HG02678 (cell line): ENCODE measurements at regions not wholly inside any gene's neighbourhood (a gene's known extent, or its start where the extent isn't known, plus 50 kb on each side); places are given as distances from the start of the nearest gene placed in this dataset.

Source experiments
- ATAC-seq: cut with Tn5 transposase; IDR thresholded peaks from one replicate; pipeline ENCODE4 v1.9.1; 2021; ENCODE audit warnings: mild to moderate bottlenecking, moderate library complexity; ENCODE audit not compliant: unreplicated experiment

DNA sequence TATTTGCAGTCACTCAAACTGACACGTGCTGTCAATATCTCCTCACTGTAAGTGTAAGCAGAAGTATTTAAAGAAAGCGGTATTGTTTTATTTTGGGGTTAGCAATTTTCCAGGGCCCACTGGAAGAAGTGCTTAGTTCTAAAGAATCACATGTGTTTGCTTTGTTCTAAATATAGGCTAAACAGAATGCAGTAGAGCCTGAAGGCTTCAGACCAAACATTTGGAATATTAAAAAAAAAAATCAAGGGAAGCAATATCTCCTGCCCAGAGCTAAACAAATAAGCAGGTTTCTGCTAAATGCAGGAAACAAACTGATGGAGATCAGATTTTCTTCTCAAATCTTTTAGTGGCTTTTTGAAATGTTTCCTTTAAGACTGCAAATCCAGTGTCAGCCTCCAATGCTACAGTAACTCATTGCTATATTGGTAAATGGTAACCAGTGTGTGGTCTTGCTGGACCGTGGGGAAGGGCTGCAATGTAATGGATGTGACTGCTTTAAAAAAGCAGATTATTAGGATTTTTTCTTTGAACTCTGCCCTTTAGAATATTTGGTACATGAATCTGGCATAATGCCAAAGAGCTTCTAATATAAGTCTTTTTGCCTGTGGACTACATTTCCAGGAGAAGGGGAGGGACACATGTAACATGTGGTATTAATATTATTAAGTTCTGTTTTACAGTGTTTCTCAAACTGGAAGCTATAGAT lies 317.1 kb upstream of the FERMT1 start:
- no peak for ATAC-seq

DNA sequence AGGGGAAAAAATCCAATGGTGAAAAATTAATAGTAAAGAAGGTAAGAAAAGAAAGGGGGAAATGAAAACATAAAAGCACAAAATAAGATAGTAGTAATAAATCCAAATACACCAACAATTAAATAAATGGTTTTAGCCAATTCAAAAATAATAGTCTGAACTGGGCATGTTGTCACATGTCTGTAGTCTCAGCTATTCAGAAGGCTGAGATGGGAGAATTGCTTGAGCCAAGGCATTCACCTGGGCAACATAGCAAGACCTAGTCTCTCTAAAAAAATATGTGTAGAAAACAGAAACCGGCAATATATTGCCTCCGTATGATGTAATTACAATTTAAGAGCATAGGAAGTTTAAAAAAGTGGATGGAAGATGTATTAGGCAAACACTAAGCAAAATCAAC lies 311.3 kb upstream of the FERMT1 start:
- no peak for ATAC-seq

DNA sequence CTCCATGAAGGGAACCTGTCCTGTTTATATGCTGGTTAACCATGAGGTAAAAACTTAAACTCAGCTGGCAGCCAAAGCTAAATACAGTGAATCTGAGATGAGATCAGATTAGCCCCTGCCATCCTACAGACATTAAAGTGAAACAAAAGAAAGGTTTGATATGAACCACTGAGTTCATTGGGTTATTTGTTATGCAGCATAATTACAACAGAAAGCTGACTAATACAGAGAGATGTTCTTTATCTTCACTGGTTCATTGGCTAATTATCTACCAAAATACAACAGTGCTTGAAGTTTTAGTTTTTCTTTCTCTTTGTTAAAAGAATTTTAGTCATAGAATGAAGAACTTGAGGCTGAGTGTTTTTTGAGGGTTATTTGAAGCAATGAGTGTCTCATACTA lies 307.6 kb upstream of the FERMT1 start:
- ATAC-seq = no peak

DNA sequence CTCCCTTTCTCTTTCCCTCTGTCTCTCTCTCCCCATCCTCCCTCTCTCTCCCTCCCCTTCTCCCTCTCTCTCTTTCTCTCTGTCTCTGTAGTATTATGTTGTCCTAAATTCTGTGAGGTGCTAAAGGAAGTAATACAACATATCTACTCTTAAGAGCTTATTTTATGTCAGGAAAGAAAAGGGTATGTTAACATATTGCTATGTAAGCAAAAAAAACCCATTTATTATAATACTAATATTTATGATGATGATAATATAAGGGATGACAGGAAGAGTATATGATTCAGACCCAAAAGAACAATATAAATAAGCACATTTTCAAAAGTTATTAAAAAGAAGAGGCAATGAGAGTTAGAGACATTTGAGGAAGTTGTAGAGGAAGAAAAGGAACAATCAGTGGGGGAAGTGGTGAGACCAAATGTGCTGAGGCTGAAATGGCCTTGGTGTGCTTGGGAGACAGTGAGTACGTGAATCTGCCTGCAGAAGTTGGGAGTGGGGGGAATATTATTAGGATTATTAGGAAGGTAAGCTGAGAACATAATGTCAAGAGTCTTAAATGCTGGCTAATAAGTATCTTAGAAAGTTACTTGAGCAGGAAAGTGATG lies 303.6 kb upstream of the FERMT1 start:
- no peak for ATAC-seq

DNA sequence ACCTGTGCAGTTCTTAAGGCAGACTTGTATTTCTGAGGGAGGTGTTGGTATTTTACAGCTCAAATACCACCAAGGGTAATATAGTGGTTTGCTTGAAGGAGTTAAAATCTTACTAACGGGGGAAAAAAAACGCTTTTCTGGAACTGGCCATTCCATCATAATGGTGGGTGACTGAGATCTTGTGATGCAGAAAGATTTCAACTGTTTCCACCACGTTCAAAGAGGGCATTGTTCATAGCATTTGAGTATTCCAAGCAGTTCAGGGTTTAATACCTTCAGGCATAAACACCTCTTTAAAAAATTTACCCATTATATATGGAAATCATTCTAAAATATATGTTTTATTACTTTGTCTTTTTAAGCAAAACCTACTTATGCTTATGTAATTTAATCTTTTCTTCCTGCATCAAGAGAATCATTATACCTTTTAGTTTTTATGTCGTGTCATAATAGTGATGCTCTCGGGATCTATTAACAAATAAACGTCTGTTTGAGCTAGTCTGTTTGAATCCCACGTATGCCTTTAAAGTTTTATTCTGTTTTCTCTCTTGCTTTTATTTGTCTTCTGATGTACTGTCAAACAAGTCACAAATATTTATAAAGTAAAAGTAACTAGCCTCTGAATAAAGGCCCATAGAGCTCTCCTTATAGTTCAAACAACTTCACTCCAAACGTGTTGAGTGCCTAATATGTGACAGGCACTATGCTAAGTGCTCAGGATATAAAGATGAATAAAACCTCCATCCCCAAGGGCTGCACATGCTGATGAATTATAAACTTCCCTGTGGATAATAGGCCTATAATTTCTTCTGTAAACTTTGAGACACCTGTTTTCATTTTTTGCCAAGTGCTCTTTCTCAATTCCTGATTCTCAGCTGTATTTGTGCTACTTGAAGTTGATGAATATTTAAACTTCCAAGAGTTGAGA lies 298.8 kb upstream of the FERMT1 start:
- ATAC-seq = no peak

DNA sequence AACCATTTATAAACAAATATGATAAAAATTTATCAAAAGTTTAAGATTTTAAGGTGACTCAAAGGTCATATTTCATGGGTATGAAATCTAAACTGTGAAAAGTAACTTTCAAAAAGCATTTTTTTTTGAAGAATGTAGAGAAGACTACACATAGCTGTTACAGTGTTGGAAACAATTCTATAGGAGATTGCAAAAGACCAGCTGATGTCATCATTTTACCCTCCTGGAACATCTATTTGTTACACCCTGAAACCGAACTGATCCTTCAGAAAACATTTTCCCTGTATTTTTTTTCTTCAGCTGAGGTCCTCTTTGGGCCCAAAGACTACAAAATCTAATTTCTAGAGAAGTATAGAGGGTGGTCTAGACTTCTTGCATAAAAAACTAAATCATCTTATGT lies 297.5 kb upstream of the FERMT1 start:
- ATAC-seq = no peak

DNA sequence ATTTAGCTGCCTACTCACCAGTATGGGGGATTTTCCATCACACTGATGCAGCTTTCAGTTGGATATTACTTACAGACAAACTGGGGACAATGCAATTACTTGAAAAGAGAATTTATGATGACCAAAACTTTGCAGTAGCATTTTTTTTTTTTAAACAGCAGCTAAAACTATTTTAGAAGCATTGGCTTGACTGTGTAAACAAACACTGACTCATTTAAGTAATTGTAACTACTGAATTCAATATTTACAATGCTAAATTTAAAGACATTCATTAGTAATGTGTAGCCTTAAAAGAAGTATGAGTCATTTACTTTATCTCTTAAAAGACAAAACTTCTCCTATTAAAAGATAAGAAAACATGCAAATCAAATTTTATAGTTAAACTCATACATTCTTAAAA lies 295.9 kb upstream of the FERMT1 start:
- ATAC-seq = no peak

DNA sequence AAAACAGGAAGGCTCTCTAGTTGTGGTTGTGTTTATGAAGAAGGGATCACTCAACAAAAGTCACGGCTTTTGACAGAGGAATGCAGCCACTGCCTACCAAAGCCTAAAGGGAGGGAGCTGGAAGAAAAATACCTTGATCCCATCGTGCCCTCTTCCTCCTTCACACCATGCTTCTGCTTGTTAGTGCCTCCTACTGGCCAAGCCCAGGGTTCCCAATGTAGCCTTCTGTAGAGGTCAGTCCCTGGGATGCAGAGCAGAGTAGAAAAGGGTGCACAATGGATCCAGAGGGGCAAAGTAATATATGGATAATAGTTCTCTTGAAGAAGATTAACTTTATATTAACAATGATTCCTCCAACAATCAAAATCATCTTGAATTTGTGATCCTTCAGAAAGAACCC lies 293.5 kb upstream of the FERMT1 start:
- no peak for ATAC-seq

DNA sequence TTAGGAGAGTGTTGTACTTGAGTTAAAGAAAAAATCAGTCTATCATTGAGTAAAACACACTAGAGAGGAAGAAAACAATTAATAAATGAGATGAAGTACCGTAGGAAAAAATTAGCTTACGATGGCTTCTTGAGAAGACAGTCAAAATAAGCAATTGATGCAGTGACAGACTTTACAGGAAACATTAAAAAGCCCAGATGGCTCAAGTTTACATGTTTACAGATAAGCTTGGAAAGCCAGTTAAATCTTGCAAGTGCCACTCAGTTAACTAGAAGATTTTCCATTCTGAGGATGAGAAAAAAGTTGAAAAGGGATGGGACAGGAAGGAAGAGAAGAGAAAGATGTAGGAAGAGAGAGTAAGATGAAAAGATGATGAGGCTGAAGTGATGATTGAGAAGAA lies 288.8 kb upstream of the FERMT1 start:
- no peak for ATAC-seq

DNA sequence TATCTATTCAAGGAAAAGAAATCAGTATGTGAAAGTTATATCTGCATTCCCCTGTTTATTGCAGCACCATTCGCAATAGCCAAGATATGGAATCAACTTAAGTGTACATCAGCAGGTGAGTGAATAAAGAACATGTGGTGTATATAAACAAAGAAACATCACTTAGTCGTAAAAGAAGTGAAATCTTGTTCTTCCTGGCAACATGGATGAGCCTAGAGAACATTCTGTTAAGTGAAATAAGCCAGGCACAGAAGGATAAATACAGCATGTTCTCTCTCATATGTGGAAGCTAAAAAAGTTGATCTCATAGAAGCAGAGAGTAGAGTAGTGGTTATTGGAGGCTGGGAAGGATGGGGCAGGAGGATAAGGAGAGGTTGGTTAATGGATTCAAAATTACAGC lies 287.9 kb upstream of the FERMT1 start:
- ATAC-seq = no peak

DNA sequence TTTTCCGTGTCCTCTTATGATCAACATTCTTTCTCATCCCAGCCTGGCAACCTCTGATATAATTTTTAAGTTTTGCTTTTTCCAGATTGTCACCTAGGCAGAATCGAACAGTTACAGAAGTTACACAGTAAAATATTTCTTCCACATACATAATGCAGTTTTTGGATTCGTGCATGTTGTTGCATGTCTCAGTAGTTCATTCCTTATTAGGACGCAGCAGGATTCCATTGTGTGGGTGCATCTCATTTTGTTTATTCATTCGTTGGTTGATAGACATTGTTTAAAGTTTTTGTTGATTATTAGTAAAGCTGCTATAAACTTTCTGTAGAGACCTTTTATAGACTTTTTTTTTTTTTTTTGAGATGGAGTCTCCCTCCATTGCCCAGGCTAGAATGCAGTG lies 284.3 kb upstream of the FERMT1 start:
- no peak for ATAC-seq

DNA sequence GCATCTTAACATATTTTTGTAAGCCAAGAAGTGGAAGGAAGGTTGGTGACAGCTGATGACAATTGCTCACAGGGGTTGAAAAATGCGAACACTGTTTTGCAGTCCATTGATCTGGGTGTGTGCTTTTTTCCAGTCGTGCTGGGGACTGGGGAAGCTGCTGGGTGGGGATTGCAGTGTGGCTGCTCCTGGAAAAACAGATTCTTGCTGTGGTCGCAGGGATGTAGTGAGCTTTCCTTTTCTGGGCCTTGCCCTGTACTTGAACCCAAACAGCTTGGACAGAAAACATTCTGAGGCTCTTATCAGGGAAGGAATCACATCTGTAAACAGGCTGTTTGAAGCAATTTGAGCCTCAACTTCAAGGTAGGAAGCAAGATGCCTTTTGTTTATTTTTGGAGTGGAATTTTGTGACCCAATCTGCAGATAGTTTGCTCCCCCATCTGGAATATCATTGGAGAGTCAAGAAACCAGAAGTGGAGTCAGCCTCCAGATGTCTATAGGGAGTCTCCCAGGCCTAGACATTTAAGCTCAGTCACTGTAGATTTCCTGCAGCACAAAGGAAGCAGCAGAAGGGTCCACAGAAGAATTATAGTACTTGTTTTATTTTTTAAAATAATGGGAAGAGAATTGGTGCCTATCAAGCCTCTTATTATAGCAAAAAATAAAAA lies 279.2 kb upstream of the FERMT1 start:
- no peak for ATAC-seq

DNA sequence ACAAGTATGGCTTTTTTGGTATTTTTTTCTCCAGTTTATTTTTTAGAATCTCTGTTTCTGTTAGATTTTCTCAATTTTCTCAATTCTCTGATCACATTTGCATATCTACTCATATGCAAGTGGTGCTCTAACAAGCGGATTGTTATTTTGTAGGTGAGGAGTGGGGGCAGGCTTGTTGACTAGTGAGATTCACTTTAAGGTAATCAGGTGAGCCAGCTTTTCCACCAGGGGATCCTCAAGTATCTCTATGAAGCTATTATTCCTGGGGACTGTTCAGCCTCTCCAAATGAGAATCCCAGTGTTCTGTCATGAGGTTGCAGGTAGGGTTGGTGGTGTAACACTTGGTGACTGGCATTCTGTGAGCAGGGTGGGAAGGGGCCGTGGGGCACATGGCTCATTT lies 274.3 kb upstream of the FERMT1 start:
- no peak for ATAC-seq

DNA sequence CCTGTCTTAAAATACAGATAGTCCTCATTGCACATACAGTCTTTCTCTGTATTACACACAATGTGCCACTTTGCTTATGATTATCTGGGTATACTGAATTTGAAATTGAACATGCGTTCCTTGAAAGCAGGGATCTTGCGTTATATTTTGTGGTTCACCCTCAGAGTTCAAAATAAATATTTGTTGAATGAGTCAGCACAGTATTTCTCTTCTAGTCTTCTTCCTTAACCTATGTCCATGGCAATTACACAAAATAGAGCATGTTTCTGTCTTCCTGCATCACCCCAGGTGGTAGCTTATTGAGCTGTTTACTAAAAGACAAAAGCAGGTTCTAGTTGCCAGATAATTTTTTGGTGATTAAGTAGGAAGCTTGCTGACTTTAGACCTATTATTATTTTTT lies 272.9 kb upstream of the FERMT1 start:
- no peak for ATAC-seq

DNA sequence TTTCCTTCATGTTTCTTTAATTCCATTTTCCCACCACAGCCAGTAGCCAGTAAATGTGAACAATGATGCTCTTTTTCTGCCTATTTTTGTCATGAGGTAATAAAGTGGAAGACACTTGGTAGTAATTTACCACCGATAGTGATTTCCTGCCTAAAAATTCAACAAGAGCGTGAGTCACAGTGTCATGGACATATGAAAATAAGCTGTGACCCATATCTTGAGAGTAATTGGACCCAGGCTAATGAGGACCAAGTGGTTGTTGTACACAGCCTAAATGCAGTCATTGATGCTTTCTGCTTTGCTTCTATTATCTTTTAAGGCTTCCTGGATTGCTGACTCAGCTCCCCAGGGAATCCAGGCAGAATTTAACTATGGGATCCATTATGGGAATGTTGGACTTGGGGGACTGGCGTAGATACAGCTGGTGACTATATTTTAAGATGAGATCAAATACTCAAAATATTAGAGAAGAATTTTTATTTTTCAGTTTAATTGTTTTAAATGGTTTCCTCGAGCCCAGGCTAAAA lies 265.9 kb upstream of the FERMT1 start:
- no peak for ATAC-seq

DNA sequence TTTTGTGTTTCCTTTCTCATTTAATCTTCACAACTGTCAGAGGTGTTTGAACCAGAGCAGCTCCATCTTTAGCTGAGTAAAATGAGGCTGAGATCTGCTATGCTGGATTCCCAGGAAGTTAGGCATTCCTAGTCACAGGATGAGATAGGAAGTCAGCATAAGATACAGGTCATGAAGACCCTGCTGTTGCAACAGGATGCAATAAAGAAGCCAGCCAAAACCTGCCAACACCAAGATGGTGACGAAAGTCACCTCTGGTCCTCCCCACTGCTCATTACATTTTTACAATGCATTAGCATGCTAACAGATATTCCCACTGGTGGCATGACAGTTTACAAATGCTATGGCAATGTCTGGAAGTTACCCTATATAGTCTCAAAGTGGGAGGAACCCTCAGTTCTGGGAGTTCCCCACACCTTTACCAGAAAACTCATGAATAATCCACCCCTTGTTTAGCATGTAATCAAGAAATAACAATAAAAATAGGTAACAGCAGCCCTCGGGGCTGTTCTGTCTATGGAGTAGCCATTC lies 262.2 kb upstream of the FERMT1 start:
- no peak for ATAC-seq

DNA sequence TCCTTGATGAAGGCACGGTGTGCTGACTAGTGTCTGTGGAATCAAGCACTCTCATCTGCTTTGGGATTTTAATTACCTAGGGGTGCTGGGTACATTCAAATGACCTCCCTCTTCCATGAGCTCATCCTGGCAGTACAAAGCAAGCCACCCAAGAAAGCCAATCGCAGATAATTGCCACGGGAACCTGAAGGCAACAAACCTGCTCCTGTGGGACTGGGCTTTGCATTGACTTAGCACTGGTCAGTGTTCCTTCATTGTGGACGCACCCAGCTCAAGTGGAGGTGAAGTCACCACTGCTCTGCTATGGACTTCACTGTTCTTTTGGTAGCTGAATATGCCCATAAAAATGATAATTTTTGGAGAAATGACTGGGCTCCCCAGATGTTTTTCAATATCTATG lies 261.6 kb upstream of the FERMT1 start:
- ATAC-seq = no peak

DNA sequence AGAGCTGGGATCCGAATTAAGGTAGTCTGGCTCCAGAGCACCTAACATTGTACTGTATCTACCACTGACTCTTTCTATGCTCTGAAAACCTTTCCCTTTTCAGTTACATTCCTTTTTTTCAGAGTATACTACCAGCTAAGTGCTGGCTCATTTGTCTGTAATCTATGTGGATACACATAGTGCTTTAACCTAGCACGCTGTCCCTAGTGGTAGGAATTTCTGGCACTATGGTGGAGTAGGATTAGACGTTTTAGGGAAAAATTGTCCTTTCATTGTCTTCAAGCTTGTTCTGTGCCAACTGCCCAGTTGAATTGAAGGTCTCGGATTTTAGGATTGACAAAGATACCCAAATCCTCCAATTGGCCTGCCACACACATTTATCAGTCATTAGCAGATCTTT lies 259.1 kb upstream of the FERMT1 start:
- no peak for ATAC-seq

DNA sequence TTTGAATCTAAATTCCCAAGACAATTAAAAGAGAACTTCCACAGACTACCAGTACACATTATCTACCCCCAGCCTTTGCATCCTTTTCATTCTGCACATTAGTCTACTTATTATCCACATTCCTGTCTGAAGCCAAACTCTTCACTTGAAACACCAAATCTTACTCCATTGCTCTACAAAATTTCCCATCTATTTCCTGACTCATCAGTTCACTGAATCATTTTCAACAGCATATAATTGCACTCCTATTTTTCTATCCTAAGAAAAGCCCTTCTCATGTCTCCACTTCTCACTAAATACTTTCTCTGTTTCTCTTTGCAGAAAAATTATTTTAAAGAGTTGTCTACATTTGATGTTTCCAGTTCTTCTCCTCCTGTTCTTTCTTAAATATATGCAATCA lies 239.4 kb upstream of the FERMT1 start:
- ATAC-seq = no peak

DNA sequence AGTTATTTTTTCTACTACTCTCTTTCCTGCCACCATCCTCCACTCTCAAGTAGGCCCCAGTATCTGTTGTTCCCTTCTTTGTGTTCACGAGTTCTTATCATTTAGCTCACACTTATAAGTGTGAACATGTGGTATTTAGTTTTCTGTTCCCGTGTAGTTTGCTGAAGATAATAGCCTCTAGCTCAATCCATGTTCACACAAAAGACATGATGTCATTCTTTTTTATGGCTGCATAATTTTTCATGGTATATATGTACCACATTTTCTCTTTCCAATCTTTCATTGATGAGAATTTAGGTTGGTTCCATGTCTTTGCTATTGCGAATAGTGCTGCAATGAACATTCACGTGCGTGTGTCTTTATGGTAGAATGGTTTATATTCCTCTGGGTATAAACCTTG lies 237.9 kb upstream of the FERMT1 start:
- ATAC-seq = no peak
